Neuronal stem cell (in vitro differentiated cells): ENCODE measurements at regions not wholly inside any gene's neighbourhood (a gene's known extent, or its start where the extent isn't known, plus 50 kb on each side); places are given as distances from the start of the nearest gene placed in this dataset.
A peak's percentile ranks its signal among the peaks of the same experiment; 100 is the strongest.

Experiments
- DNase-seq: peaks from one replicate; pipeline ENCODE4 v3.0.0-alpha.2; 2013; ENCODE audit warnings: low spot score
- H2AFZ ChIP-seq: one replicate; pipeline ENCODE4 v1.6.1; 2013; ENCODE audit warnings: mild to moderate bottlenecking, low read length, inconsistent platforms
- H2AK5ac ChIP-seq: 2 replicates; pipeline ENCODE4 v1.6.1; 2013; ENCODE audit warnings: low read depth, mild to moderate bottlenecking, inconsistent platforms, low read length, moderate library complexity, mixed read lengths
- H2BK120ac ChIP-seq: 2 replicates; pipeline ENCODE4 v1.6.1; 2013; ENCODE audit warnings: low read depth, mild to moderate bottlenecking, inconsistent platforms, low read length, moderate library complexity, mixed read lengths
- H2BK12ac ChIP-seq: one replicate; pipeline ENCODE4 v1.6.1; 2013; ENCODE audit warnings: low read length, inconsistent platforms
- H2BK15ac ChIP-seq: 2 replicates; pipeline ENCODE4 v1.6.1; 2013; ENCODE audit warnings: mild to moderate bottlenecking, low read length, inconsistent platforms, mixed read lengths
- H2BK5ac ChIP-seq: one replicate; pipeline ENCODE4 v1.6.1; 2013; ENCODE audit warnings: inconsistent platforms, mild to moderate bottlenecking, low read length, moderate library complexity
- H3K14ac ChIP-seq: one replicate; pipeline ENCODE4 v1.6.1; 2013; ENCODE audit warnings: low read length, inconsistent platforms
- H3K18ac ChIP-seq: 2 replicates; pipeline ENCODE4 v1.6.1; 2013; ENCODE audit warnings: low read length, inconsistent platforms
- H3K23ac ChIP-seq: 2 replicates; pipeline ENCODE4 v1.6.1; 2013; ENCODE audit warnings: low read depth, mild to moderate bottlenecking, mixed read lengths, low read length, inconsistent platforms; ENCODE audit not compliant: poor library complexity
- H3K27ac ChIP-seq: replicated peaks from 3 replicates; pipeline ENCODE4 v1.5.1; 2013; ENCODE audit warnings: low read length, inconsistent platforms
- H3K27me3 ChIP-seq, 3 experiments: 2 replicates each; pipeline ENCODE4 v1.6.1; 2013; ENCODE audit warnings: low read length in 3 of 3, mild to moderate bottlenecking in 2 of 3, inconsistent platforms in 1 of 3, low read depth in 1 of 3, mixed read lengths in 1 of 3, moderate library complexity in 1 of 3; ENCODE audit not compliant: control insufficient read depth in 3 of 3, insufficient read depth in 3 of 3
- H3K36me3 ChIP-seq, 2 donors: replicated peaks in 1 of 2; 2 replicates each; pipeline ENCODE4 v1.6.1; 2013; ENCODE audit warnings: low read length in 2 of 2; ENCODE audit not compliant: control insufficient read depth in 2 of 2, insufficient read depth in 2 of 2
- H3K4ac ChIP-seq: 2 replicates; pipeline ENCODE4 v1.6.1; 2013; ENCODE audit warnings: inconsistent platforms, mild to moderate bottlenecking, low read length, moderate library complexity
- H3K4me1 ChIP-seq, 2 donors: 1 replicate in 1 of 2; 2 replicates in 1 of 2; pipeline ENCODE4 v1.6.1; 2013; ENCODE audit warnings: low read length in 2 of 2, low read depth in 1 of 2; ENCODE audit not compliant: control insufficient read depth in 2 of 2, insufficient read depth in 1 of 2
- H3K4me2 ChIP-seq: one replicate; pipeline ENCODE4 v1.6.1; 2013; ENCODE audit warnings: mild to moderate bottlenecking, low read length, inconsistent platforms; ENCODE audit not compliant: insufficient read depth, poor library complexity, severe bottlenecking
- H3K4me3 ChIP-seq, 2 donors: 2 replicates each; pipeline ENCODE4 v1.5.1; 2013; ENCODE audit warnings: low read length in 2 of 2, mild to moderate bottlenecking in 2 of 2, inconsistent platforms in 1 of 2, moderate library complexity in 1 of 2
- H3K79me1 ChIP-seq: one replicate; pipeline ENCODE4 v1.6.1; 2013; ENCODE audit warnings: low read depth, mild to moderate bottlenecking, inconsistent platforms, low read length, moderate library complexity
- H3K9ac ChIP-seq: one replicate; pipeline ENCODE4 v1.6.1; 2013; ENCODE audit warnings: mild to moderate bottlenecking, low read depth, low read length, inconsistent platforms; ENCODE audit not compliant: poor library complexity
- H3K9me3 ChIP-seq, 2 donors: replicated peaks in 1 of 2; 2 replicates each; pipeline versions ENCODE3 to v1.6.1; 2013; ENCODE audit warnings: low read length in 2 of 2, mild to moderate bottlenecking in 2 of 2, inconsistent platforms in 1 of 2, low read depth in 1 of 2, mixed read lengths in 1 of 2, moderate library complexity in 1 of 2; ENCODE audit not compliant: control insufficient read depth in 2 of 2, insufficient read depth in 1 of 2
- H4K8ac ChIP-seq: one replicate; pipeline ENCODE4 v1.6.1; 2013; ENCODE audit warnings: low read depth, mild to moderate bottlenecking, inconsistent platforms, low read length, moderate library complexity
- H4K91ac ChIP-seq: one replicate; pipeline ENCODE4 v1.6.1; 2013; ENCODE audit warnings: low read length, low read depth, mild to moderate bottlenecking, inconsistent platforms; ENCODE audit not compliant: poor library complexity
- WGBS, 2 donors: extraction: QIAGEN DNeasy Blood & Tissue Kit; methylation state at CpG; one replicate each; pipeline ENCODE4 v1.1.7; 2013; ENCODE audit warnings: missing lambda C conversion rate in 2 of 2, mixed read lengths in 1 of 2; ENCODE audit not compliant: insufficient read length in 2 of 2, insufficient replicate concordance in 1 of 2; ENCODE audit errors: extremely low coverage in 2 of 2; 5-methylcytosine and 5-hydroxymethylcytosine counted together

DNA sequence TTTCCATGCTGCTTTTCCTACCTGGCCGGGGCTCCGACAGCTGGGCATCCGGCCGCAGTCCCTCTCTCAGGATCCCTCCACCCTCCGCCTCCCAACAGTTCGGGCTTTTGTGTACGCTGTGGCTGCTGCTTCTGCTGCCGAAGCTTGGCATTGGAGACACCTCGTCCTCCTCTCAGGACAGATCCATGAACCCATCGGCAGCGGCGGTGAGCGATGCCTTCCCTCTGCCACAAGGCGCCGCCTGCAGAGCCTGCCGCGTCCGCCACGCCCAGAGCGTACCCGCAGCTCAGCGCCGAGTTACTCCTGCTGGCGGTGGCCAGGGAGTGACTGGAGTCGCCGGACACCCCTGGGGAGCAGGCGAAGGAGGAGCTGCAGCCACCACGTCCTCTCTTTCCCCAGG lies 2032.8 kb downstream of the TP53TG3F start:
- Histone ChIP-seq H3K14ac (no peak overlapping the region), H3K9ac (no peak overlapping the region), H3K4me3 (peak overlapping the region in 1 of 2 donors; percentile 60), H3K18ac (no peak overlapping the region), H2BK120ac (no peak overlapping the region), H3K23ac (no peak overlapping the region), H3K4ac (no peak overlapping the region), H3K4me2 (no peak overlapping the region), H2BK12ac (no peak overlapping the region), H3K9me3 (peaks cover 0 to 23% of the 10 kb centered on the region in 2 donors), H3K36me3 (no peaks in the 10 kb centered on the region), H2AK5ac (no peak overlapping the region), H3K4me1 (no peaks in the 10 kb centered on the region), H2AFZ (no peak overlapping the region), H2BK5ac (no peak overlapping the region), H4K8ac (no peak overlapping the region), H2BK15ac (no peak overlapping the region), H3K27ac (no peak overlapping the region), H3K27me3 (no peaks in the 10 kb centered on the region), H3K79me1 (no peaks in the 10 kb centered on the region), H4K91ac (no peak overlapping the region)
- no peak for DNase-seq
- WGBS, 2 donors, result no CpG with 5 or more reads among the region's 28 CpGs

- Histone ChIP-seq H2BK15ac (no peak overlapping the region), H3K79me1 (peaks cover 3% of the 10 kb centered on the region), H3K14ac (no peak overlapping the region), H4K8ac (no peak overlapping the region), H3K4me1 (no peaks in the 10 kb centered on the region), H3K4me2 (no peak overlapping the region), H3K4me3 (no peak overlapping the region), H2BK12ac (no peak overlapping the region), H2AFZ (no peak overlapping the region), H3K36me3 (no peaks in the 10 kb centered on the region), H2AK5ac (no peak overlapping the region), H2BK120ac (no peak overlapping the region), H3K27ac (no peak overlapping the region), H3K18ac (no peak overlapping the region), H2BK5ac (no peak overlapping the region), H3K4ac (no peak overlapping the region), H3K9ac (no peak overlapping the region), H3K27me3 (no peaks in the 10 kb centered on the region), H3K23ac (no peak overlapping the region), H4K91ac (no peak overlapping the region), H3K9me3 (peaks cover 0 to 53% of the 10 kb centered on the region in 2 donors)
- WGBS, 2 donors, result no CpG with 5 or more reads among the region's 1 CpG
- no peak for DNase-seq
These were observed 2038.0 kb downstream of the TP53TG3F start for GRCh38 chr16:35497399-35497798.

DNA sequence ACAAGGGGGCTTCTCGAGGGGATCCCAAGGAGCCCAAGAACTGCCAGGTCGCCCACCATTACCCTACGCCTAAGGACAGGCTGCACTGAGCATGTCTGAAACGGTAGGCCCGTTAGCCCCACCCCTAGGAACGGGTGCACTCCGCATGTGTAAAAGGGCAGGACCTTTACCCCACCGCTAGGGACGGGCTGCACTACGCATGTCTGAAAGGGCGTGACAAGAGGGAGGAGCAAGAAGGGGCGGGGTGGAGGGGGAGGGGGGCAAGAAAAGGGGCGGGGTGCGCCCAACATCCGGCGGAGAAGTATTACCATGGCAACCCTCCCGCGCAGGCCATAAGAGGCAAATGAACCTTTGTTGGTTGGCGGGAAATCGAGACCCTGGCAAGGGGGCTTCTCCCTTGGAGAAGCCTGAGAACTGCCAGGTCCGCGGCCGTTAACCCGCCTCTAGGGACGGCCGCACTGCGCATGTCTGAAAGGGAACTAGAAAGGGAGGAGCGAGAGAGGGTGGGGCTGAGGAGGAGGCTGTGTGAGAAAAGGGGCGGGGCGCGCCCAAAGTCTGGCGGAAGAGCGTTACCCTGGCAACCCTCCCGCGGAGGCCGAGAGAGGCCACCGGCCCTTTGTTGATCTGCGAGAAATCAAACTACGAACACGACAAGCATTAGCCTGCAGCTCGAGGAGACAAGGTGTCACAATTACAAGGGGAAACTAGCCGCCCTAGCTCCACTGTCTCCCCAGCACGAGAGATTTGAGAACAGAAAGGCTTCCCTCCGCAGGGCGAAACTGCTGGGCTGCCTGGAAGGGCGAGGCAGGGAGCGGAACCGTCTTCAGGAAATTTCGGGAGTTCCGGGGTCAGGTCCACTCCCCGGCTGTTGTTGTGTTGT lies 2046.8 kb downstream of the TP53TG3F start:
- Histone ChIP-seq H3K79me1 (peaks cover 2% of the 10 kb centered on the region), H2BK5ac (no peak overlapping the region), H3K4me3 (no peak overlapping the region), H3K36me3 (no peaks in the 10 kb centered on the region), H3K14ac (no peak overlapping the region), H4K91ac (no peak overlapping the region), H4K8ac (no peak overlapping the region), H2BK15ac (no peak overlapping the region), H3K27ac (no peak overlapping the region), H3K4ac (no peak overlapping the region), H3K27me3 (no peaks in the 10 kb centered on the region), H2BK120ac (no peak overlapping the region), H3K9me3 (peaks cover 0 to 36% of the 10 kb centered on the region in 2 donors), H3K4me1 (no peaks in the 10 kb centered on the region), H3K9ac (no peak overlapping the region), H3K18ac (no peak overlapping the region), H3K4me2 (no peak overlapping the region), H3K23ac (peak overlapping the region; percentile 43), H2AK5ac (no peak overlapping the region), H2BK12ac (no peak overlapping the region), H2AFZ (no peak overlapping the region)
- WGBS, 2 donors, result no CpG with 5 or more reads among the region's 51 CpGs
- DNase-seq, result no peak

DNA sequence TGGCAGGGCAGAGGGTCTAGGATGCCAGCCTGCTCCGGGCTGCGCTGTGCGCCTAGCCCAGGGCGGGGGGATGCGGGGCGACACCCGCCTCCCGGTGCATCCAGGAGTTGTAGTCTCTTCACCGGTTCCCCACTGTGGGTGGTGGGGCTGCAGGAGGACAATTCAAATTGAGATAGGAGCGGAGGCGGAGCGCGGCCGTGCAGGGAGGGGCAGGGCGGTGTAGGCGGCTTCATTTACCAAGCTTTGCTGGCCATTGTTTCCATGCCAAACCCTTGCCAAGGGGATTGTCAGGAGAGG lies 2047.4 kb downstream of the TP53TG3F start:
- DNase-seq, result no peak
- no peak overlapping the region for H3K27ac ChIP-seq
- no peak overlapping the region for H2BK120ac ChIP-seq
- no peak overlapping the region for H3K23ac ChIP-seq
- no peak overlapping the region for H4K8ac ChIP-seq
- H2BK5ac ChIP-seq, result no peak overlapping the region
- H3K4me3 ChIP-seq, result no peak overlapping the region
- H3K79me1 ChIP-seq, result no peaks in the 10 kb centered on the region
- no peak overlapping the region for H2AFZ ChIP-seq
- H3K14ac ChIP-seq, result no peak overlapping the region
- no peak overlapping the region for H2BK15ac ChIP-seq
- H3K27me3 ChIP-seq, result no peaks in the 10 kb centered on the region
- H3K18ac ChIP-seq, result no peak overlapping the region
- H4K91ac ChIP-seq, result no peak overlapping the region
- H3K36me3 ChIP-seq, result no peaks in the 10 kb centered on the region
- peaks cover 0 to 34% of the 10 kb centered on the region in 2 donors for H3K9me3 ChIP-seq
- no peak overlapping the region for H3K9ac ChIP-seq
- H2AK5ac ChIP-seq, result no peak overlapping the region
- H3K4ac ChIP-seq, result no peak overlapping the region
- no peaks in the 10 kb centered on the region for H3K4me1 ChIP-seq
- no peak overlapping the region for H3K4me2 ChIP-seq
- WGBS, 2 donors, result no CpG with 5 or more reads among the region's 16 CpGs
- no peak overlapping the region for H2BK12ac ChIP-seq
